BJ (cell line): ENCODE measurements at regions not wholly inside any gene's neighbourhood (a gene's known extent, or its start where the extent isn't known, plus 50 kb on each side); places are given as distances from the start of the nearest gene placed in this dataset.
A peak's percentile ranks its signal among the peaks of the same experiment; 100 is the strongest.

Experiments
- CTCF ChIA-PET: fragments of 350-600 bp; formaldehyde crosslinking; extraction: SDS; loops from one replicate; lab custom pipeline; 2021; ENCODE audit warnings: antibody characterized with exemption, inconsistent platforms; lab: Yijun Ruan, JAX
- POLR2A ChIA-PET: fragments of 300-600 bp; sonication (Branson Sonifier 250); formaldehyde crosslinking; extraction: SDS; loops from one replicate; lab custom pipeline; 2021; ENCODE audit warnings: antibody characterized with exemption; lab: Charles Lee
- DNase-seq: peaks from one replicate; pipeline ENCODE4 v3.0.0-alpha.2; 2011; ENCODE audit warnings: low read depth
- H3K27me3 ChIP-seq: 2 replicates; pipeline ENCODE4 v1.6.0; 2011; ENCODE audit warnings: low read length; ENCODE audit not compliant: control insufficient read depth, insufficient read depth
- H3K36me3 ChIP-seq: 2 replicates; pipeline ENCODE4 v1.5.1; 2011; ENCODE audit warnings: low read length; ENCODE audit not compliant: control insufficient read depth, insufficient read depth
- H3K4me3 ChIP-seq: 2 replicates; pipeline ENCODE4 v1.5.1; 2011; ENCODE audit warnings: low read depth, mild to moderate bottlenecking, control low read depth, low read length
- CTCF ChIP-seq: IDR thresholded peaks from 2 replicates; pipeline ENCODE4 v1.5.1; 2011; ENCODE audit warnings: low read depth, mild to moderate bottlenecking, control low read depth, inconsistent platforms, low read length, moderate library complexity; ENCODE audit not compliant: insufficient read depth

GRCh38 chr9:109872901-109873300 lies 92.9 kb downstream of the PALM2AKAP2 start:
- H3K36me3 ChIP-seq = no peaks in the 10 kb centered on the region
- no peak for DNase-seq
- H3K4me3 ChIP-seq = no peak overlapping the region
- no peak for TF ChIP-seq CTCF
- no peaks in the 10 kb centered on the region for H3K27me3 ChIP-seq
- POLR2A ChIA-PET = no interaction called here
- CTCF ChIA-PET = interaction anchor here (1.4 to 4.7 kb wide), 3 partner anchors 9 to 325 kb away, joined by 3 to 17 read pairs (median 8); no protein-coding TSS in a partner anchor

- POLR2A ChIA-PET = no interaction called here
- no peak for DNase-seq
- CTCF ChIA-PET = interaction anchor here (1.4 to 4.7 kb wide), 3 partner anchors 12 to 301 kb away, joined by 3 to 17 read pairs (median 6); no protein-coding TSS in a partner anchor
- Histone ChIP-seq H3K27me3 (no peaks in the 10 kb centered on the region), H3K4me3 (no peak overlapping the region), H3K36me3 (no peaks in the 10 kb centered on the region)
- no peak for TF ChIP-seq CTCF
Measured at GRCh38 chr9:109875495-109876129, 95.6 kb downstream of the PALM2AKAP2 start.

GRCh38 chr9:109880276-109881169 lies 100.5 kb downstream of the PALM2AKAP2 start:
- Histone ChIP-seq H3K36me3 (no peaks in the 10 kb centered on the region; the same call in 1 of the 2 replicates), H3K4me3 (no peak overlapping the region), H3K27me3 (no peaks in the 10 kb centered on the region)
- DNase-seq = no peak
- peak; percentile 74 for TF ChIP-seq CTCF
- ChIA-PET POLR2A (no interaction called here), CTCF (interaction anchor here (1.0 to 1.8 kb wide), 6 partner anchors 9 to 378 kb away, joined by 3 to 7 read pairs (median 3); no protein-coding TSS in a partner anchor)

GRCh38 chr9:109883623-109884022 lies 103.6 kb downstream of the PALM2AKAP2 start:
- ChIA-PET CTCF (interaction anchor here (0.9 kb wide), 2 partner anchors 309 to 334 kb away, joined by 3 read pairs; no protein-coding TSS in a partner anchor), POLR2A (no interaction called here)
- DNase-seq = no peak
- Histone ChIP-seq H3K27me3 (no peaks in the 10 kb centered on the region), H3K4me3 (no peak overlapping the region), H3K36me3 (no peaks in the 10 kb centered on the region; the same call in 1 of the 2 replicates)
- TF ChIP-seq CTCF = no peak

- no peak for TF ChIP-seq CTCF
- Histone ChIP-seq H3K4me3 (no peak overlapping the region), H3K27me3 (no peaks in the 10 kb centered on the region), H3K36me3 (no peaks in the 10 kb centered on the region; the same call in 1 of the 2 replicates)
- CTCF ChIA-PET = interaction anchor here (2.2 to 3.7 kb wide), 4 partner anchors 8 to 312 kb away, joined by 7 to 33 read pairs (median 12); no protein-coding TSS in a partner anchor
- no peak for DNase-seq
- POLR2A ChIA-PET = no interaction called here
Measured at GRCh38 chr9:109886041-109886440, 106.0 kb downstream of the PALM2AKAP2 start.
